ENCODE measurements at regions not wholly inside any gene's neighbourhood (a gene's known extent, or its start where the extent isn't known, plus 50 kb on each side); places are given as distances from the start of the nearest gene placed in this dataset.

DNA sequence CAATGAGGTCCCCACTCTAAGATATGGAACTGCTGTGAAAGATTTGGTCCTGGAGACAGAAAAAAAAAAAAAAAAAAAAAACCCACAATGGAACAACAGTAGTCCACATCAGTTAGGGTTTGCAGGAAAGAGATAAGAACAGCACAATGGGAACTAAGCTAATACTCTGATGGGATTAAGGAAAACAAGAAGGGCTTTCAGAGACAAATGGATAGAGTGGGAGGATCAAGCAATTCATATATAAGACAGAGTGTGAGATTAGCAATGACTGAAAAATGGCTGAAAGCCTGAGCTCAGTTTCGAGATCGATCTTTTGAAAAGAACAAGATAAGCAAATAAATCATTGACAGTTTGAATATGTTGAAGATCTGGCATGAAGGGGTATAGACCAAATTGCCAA is 188.4 kb upstream of the TRPC5 start:
- ChIA-PET POLR2A (ENCODE audit: unreplicated experiment) (no interaction called here), CTCF (no interaction called here)
- BruUV-seq (replicated peaks): no TSS peak
- Histone ChIP-seq H3K9me2 (replicated peaks; ENCODE audit: low read length) (no peaks in the 10 kb centered on the region), H3K9ac (ENCODE audit: low read length) (no peak overlapping the region), H3K79me2 (ENCODE audit: low read length) (no peaks in the 10 kb centered on the region), H3K4me1 (ENCODE audit: insufficient read depth, low read length) (no peaks in the 10 kb centered on the region), H3K27ac (ENCODE audit: low read length) (no peak overlapping the region), H2AFZ (ENCODE audit: low read length) (no peak overlapping the region), H4K20me1 (ENCODE audit: low read length) (no peaks in the 10 kb centered on the region), H3K36me3 (ENCODE audit: low read depth, low read length) (no peaks in the 10 kb centered on the region), H3K27me3 (ENCODE audit: low read length) (no peaks in the 10 kb centered on the region), H3F3A (ENCODE audit: low read length, unreplicated experiment) (no peaks in the 10 kb centered on the region), H3K4me3 (ENCODE audit: low read length) (no peak overlapping the region), H3K4me2 (ENCODE audit: low read length) (no peak overlapping the region), H3K9me3 (ENCODE audit: low read length) (no peaks in the 10 kb centered on the region)
- TF ChIP-seq EZH2phosphoT487 (IDR thresholded peaks at IDR 0.05; ENCODE audit: borderline replicate concordance, low read length): no peak
- TF ChIP-seq CTCF (conservative IDR thresholded peaks at IDR 0.05; ENCODE audit: low read depth, low read length): no peak
- TF ChIP-seq EZH2 (IDR thresholded peaks at IDR 0.05; ENCODE audit: low read length, unreplicated experiment): no peak
- no peak for DNase-seq
- intact Hi-C loops (cut with micrococcal nuclease): no loop called here
- no peak for ATAC-seq

- Histone ChIP-seq H3F3A (ENCODE audit: low read length, unreplicated experiment) (no peaks in the 10 kb centered on the region), H3K36me3 (ENCODE audit: low read depth, low read length) (no peaks in the 10 kb centered on the region), H3K4me2 (ENCODE audit: low read length) (no peak overlapping the region), H3K9me3 (ENCODE audit: low read length) (no peaks in the 10 kb centered on the region), H4K20me1 (ENCODE audit: low read length) (no peaks in the 10 kb centered on the region), H3K9ac (ENCODE audit: low read length) (no peak overlapping the region), H3K27ac (ENCODE audit: low read length) (no peak overlapping the region), H3K4me3 (ENCODE audit: low read length) (no peak overlapping the region), H2AFZ (ENCODE audit: low read length) (no peak overlapping the region), H3K9me2 (replicated peaks; ENCODE audit: low read length) (no peaks in the 10 kb centered on the region), H3K4me1 (ENCODE audit: insufficient read depth, low read length) (no peaks in the 10 kb centered on the region), H3K27me3 (ENCODE audit: low read length) (no peaks in the 10 kb centered on the region), H3K79me2 (ENCODE audit: low read length) (no peaks in the 10 kb centered on the region)
- no peak for ATAC-seq
- no TSS peak for BruUV-seq (replicated peaks)
- intact Hi-C loops (cut with micrococcal nuclease): no loop called here
- TF ChIP-seq CTCF (conservative IDR thresholded peaks at IDR 0.05; ENCODE audit: low read depth, low read length) (no peak), EZH2phosphoT487 (IDR thresholded peaks at IDR 0.05; ENCODE audit: borderline replicate concordance, low read length) (no peak), EZH2 (IDR thresholded peaks at IDR 0.05; ENCODE audit: low read length, unreplicated experiment) (no peak)
- POLR2A ChIA-PET (ENCODE audit: unreplicated experiment): no interaction called here
- DNase-seq: no peak
- CTCF ChIA-PET: no interaction called here
Observed at GRCh38 chrX:112266136-112266535, 183.6 kb upstream of the TRPC5 start.

DNA sequence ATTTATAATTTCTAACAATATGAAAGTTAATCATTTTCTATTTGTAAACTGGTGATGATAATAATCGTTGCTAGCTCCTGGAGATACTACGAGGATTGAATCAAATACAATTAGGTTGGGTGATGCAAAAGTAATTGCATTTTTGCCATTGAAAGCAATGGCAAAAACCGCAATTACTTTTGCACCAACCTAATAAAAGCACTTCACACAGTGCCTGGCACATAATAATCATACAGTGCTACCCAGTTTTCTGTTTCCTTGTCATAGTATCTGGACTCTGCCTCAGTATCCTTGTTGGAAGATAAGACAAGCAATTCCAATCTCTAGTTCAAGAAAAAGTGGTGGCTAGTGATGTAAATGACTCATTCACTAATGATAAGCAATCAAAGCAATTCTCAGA is 176.8 kb upstream of the TRPC5 start:
- Histone ChIP-seq H3F3A (ENCODE audit: low read length, unreplicated experiment) (no peaks in the 10 kb centered on the region), H3K9me2 (replicated peaks; ENCODE audit: low read length) (no peaks in the 10 kb centered on the region), H2AFZ (ENCODE audit: low read length) (no peak overlapping the region), H3K27me3 (ENCODE audit: low read length) (no peaks in the 10 kb centered on the region), H4K20me1 (ENCODE audit: low read length) (no peaks in the 10 kb centered on the region), H3K4me1 (ENCODE audit: insufficient read depth, low read length) (no peaks in the 10 kb centered on the region), H3K9ac (ENCODE audit: low read length) (no peak overlapping the region), H3K79me2 (ENCODE audit: low read length) (no peaks in the 10 kb centered on the region), H3K4me2 (ENCODE audit: low read length) (no peak overlapping the region), H3K4me3 (ENCODE audit: low read length) (no peak overlapping the region), H3K36me3 (ENCODE audit: low read depth, low read length) (no peaks in the 10 kb centered on the region), H3K27ac (ENCODE audit: low read length) (no peak overlapping the region), H3K9me3 (ENCODE audit: low read length) (no peaks in the 10 kb centered on the region)
- ATAC-seq (no peak), DNase-seq (no peak)
- TF ChIP-seq EZH2phosphoT487 (IDR thresholded peaks at IDR 0.05; ENCODE audit: borderline replicate concordance, low read length): no peak
- TF ChIP-seq EZH2 (IDR thresholded peaks at IDR 0.05; ENCODE audit: low read length, unreplicated experiment): no peak
- TF ChIP-seq CTCF (conservative IDR thresholded peaks at IDR 0.05; ENCODE audit: low read depth, low read length): no peak
- intact Hi-C loops (cut with micrococcal nuclease): no loop called here
- ChIA-PET POLR2A (ENCODE audit: unreplicated experiment) (no interaction called here), CTCF (no interaction called here)
- no TSS peak for BruUV-seq (replicated peaks)

Measured in PC-3 (cell line).